ENCODE measurements at regions not wholly inside any gene's neighbourhood (a gene's known extent, or its start where the extent isn't known, plus 50 kb on each side); places are given as distances from the start of the nearest gene placed in this dataset.

- no peak overlapping the region for H3K4me3 ChIP-seq (ENCODE audit: low read length in 2 of 2)
- H3K4me1 ChIP-seq (ENCODE audit: control insufficient read depth in 2 of 2, insufficient read depth in 1 of 2, low read depth in 1 of 2, low read length in 2 of 2), result peaks cover 0 to 9% of the 10 kb centered on the region in 2 donors
- H3K14ac ChIP-seq (ENCODE audit: low read length), result no peak overlapping the region
- no peak for DNase-seq (ENCODE audit: low spot score)
- no peak overlapping the region for H3K4me2 ChIP-seq (ENCODE audit: insufficient read depth, low read length, poor library complexity, severe bottlenecking)
- H2AK5ac ChIP-seq (ENCODE audit: low read depth, low read length), result no peak overlapping the region
- H2BK15ac ChIP-seq (ENCODE audit: low read length), result no peak overlapping the region
- no peak overlapping the region for H3K18ac ChIP-seq (ENCODE audit: low read length)
- no peaks in the 10 kb centered on the region for H3K9me3 ChIP-seq (replicated peaks in 1 of 2; ENCODE audit: control insufficient read depth in 2 of 2, insufficient read depth in 1 of 2, low read depth in 1 of 2, low read length in 2 of 2)
- H3K36me3 ChIP-seq (replicated peaks in 1 of 2; ENCODE audit: control insufficient read depth in 2 of 2, insufficient read depth in 2 of 2, low read length in 2 of 2), result no peaks in the 10 kb centered on the region
- H3K4ac ChIP-seq (ENCODE audit: low read length), result no peak overlapping the region
- no peak overlapping the region for H3K27ac ChIP-seq (replicated peaks; ENCODE audit: low read length)
- H2BK120ac ChIP-seq (ENCODE audit: low read depth, low read length), result no peak overlapping the region
- no peak overlapping the region for H2AFZ ChIP-seq (ENCODE audit: low read length)
- no peak overlapping the region for H3K23ac ChIP-seq (ENCODE audit: low read depth, low read length, poor library complexity)
- H4K8ac ChIP-seq (ENCODE audit: low read depth, low read length), result no peak overlapping the region
- no peak overlapping the region for H3K9ac ChIP-seq (ENCODE audit: low read depth, low read length, poor library complexity)
- H2BK12ac ChIP-seq (ENCODE audit: low read length), result no peak overlapping the region
- H3K27me3 ChIP-seq (ENCODE audit: control insufficient read depth in 3 of 3, insufficient read depth in 3 of 3, low read depth in 1 of 3, low read length in 3 of 3), result no peaks in the 10 kb centered on the region
- no peak overlapping the region for H4K91ac ChIP-seq (ENCODE audit: low read depth, low read length, poor library complexity)
- no peak overlapping the region for H2BK5ac ChIP-seq (ENCODE audit: low read length)
- H3K79me1 ChIP-seq (ENCODE audit: low read depth, low read length), result no peaks in the 10 kb centered on the region
- WGBS, 2 donors (ENCODE audit: extremely low coverage in 2 of 2, insufficient read length in 2 of 2, insufficient replicate concordance in 1 of 2), result no CpG with 5 or more reads among the region's 3 CpGs
Measured at GRCh38 chr22:47994045-47994444, 1231.6 kb downstream of the TBC1D22A start.

DNA sequence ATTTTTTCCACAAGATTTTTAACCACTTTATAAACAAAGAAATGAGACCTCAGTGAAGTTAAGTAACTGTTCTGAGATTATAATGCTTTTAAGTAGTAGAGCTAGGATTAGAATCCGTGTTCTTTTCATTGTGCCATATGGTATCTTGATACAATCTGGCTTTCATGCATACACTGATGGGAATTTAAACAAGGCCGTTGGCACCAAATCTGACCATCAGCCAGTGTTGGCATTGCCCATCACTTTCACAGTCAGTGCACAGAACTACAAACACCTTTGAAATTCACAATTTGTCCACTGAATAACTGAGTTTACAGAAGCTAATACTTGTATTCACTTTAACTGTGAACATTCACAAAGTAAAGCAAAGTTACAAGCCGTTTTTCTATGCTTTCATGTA, 1228.0 kb downstream of the TBC1D22A start:
- no peak overlapping the region for H2AFZ ChIP-seq (ENCODE audit: low read length)
- H3K79me1 ChIP-seq (ENCODE audit: low read depth, low read length), result no peaks in the 10 kb centered on the region
- H2BK12ac ChIP-seq (ENCODE audit: low read length), result no peak overlapping the region
- no peak overlapping the region for H2BK5ac ChIP-seq (ENCODE audit: low read length)
- H2AK5ac ChIP-seq (ENCODE audit: low read depth, low read length), result no peak overlapping the region
- no CpG with 5 or more reads among the region's 3 CpGs for WGBS, 2 donors (ENCODE audit: extremely low coverage in 2 of 2, insufficient read length in 2 of 2, insufficient replicate concordance in 1 of 2)
- no peak overlapping the region for H3K4ac ChIP-seq (ENCODE audit: low read length)
- no peak overlapping the region for H3K9ac ChIP-seq (ENCODE audit: low read depth, low read length, poor library complexity)
- no peaks in the 10 kb centered on the region for H3K4me1 ChIP-seq (ENCODE audit: control insufficient read depth in 2 of 2, insufficient read depth in 1 of 2, low read depth in 1 of 2, low read length in 2 of 2)
- H3K4me3 ChIP-seq (ENCODE audit: low read length in 2 of 2), result no peak overlapping the region
- no peaks in the 10 kb centered on the region for H3K36me3 ChIP-seq (replicated peaks in 1 of 2; ENCODE audit: control insufficient read depth in 2 of 2, insufficient read depth in 2 of 2, low read length in 2 of 2)
- no peak overlapping the region for H2BK15ac ChIP-seq (ENCODE audit: low read length)
- H4K91ac ChIP-seq (ENCODE audit: low read depth, low read length, poor library complexity), result no peak overlapping the region
- no peak overlapping the region for H4K8ac ChIP-seq (ENCODE audit: low read depth, low read length)
- no peak for DNase-seq (ENCODE audit: low spot score)
- H3K9me3 ChIP-seq (replicated peaks in 1 of 2; ENCODE audit: control insufficient read depth in 2 of 2, insufficient read depth in 1 of 2, low read depth in 1 of 2, low read length in 2 of 2), result peaks cover 0 to 5% of the 10 kb centered on the region in 2 donors
- H3K4me2 ChIP-seq (ENCODE audit: insufficient read depth, low read length, poor library complexity, severe bottlenecking), result no peak overlapping the region
- no peak overlapping the region for H3K27ac ChIP-seq (replicated peaks; ENCODE audit: low read length)
- no peak overlapping the region for H3K14ac ChIP-seq (ENCODE audit: low read length)
- no peak overlapping the region for H3K23ac ChIP-seq (ENCODE audit: low read depth, low read length, poor library complexity)
- H3K27me3 ChIP-seq (ENCODE audit: control insufficient read depth in 3 of 3, insufficient read depth in 3 of 3, low read depth in 1 of 3, low read length in 3 of 3), result no peaks in the 10 kb centered on the region
- no peak overlapping the region for H3K18ac ChIP-seq (ENCODE audit: low read length)
- no peak overlapping the region for H2BK120ac ChIP-seq (ENCODE audit: low read depth, low read length)

GRCh38 chr22:47987885-47988515, 1225.5 kb downstream of the TBC1D22A start:
- no peaks in the 10 kb centered on the region for H3K36me3 ChIP-seq (replicated peaks in 1 of 2; ENCODE audit: control insufficient read depth in 2 of 2, insufficient read depth in 2 of 2, low read length in 2 of 2)
- H2BK120ac ChIP-seq (ENCODE audit: low read depth, low read length), result no peak overlapping the region
- no peak overlapping the region for H4K8ac ChIP-seq (ENCODE audit: low read depth, low read length)
- no peak overlapping the region for H2BK15ac ChIP-seq (ENCODE audit: low read length)
- H3K27ac ChIP-seq (replicated peaks; ENCODE audit: low read length), result no peak overlapping the region
- H3K23ac ChIP-seq (ENCODE audit: low read depth, low read length, poor library complexity), result no peak overlapping the region
- H3K9me3 ChIP-seq (replicated peaks in 1 of 2; ENCODE audit: control insufficient read depth in 2 of 2, insufficient read depth in 1 of 2, low read depth in 1 of 2, low read length in 2 of 2), result peaks cover 0 to 5% of the 10 kb centered on the region in 2 donors
- no peak overlapping the region for H2BK12ac ChIP-seq (ENCODE audit: low read length)
- H3K4me2 ChIP-seq (ENCODE audit: insufficient read depth, low read length, poor library complexity, severe bottlenecking), result no peak overlapping the region
- no peak overlapping the region for H3K14ac ChIP-seq (ENCODE audit: low read length)
- H3K27me3 ChIP-seq (ENCODE audit: control insufficient read depth in 3 of 3, insufficient read depth in 3 of 3, low read depth in 1 of 3, low read length in 3 of 3), result no peaks in the 10 kb centered on the region
- no peak overlapping the region for H3K18ac ChIP-seq (ENCODE audit: low read length)
- H3K4me3 ChIP-seq (ENCODE audit: low read length in 2 of 2), result no peak overlapping the region
- no CpG with 5 or more reads among the region's 2 CpGs for WGBS, 2 donors (ENCODE audit: extremely low coverage in 2 of 2, insufficient read length in 2 of 2, insufficient replicate concordance in 1 of 2)
- no peaks in the 10 kb centered on the region for H3K4me1 ChIP-seq (ENCODE audit: control insufficient read depth in 2 of 2, insufficient read depth in 1 of 2, low read depth in 1 of 2, low read length in 2 of 2)
- H2AK5ac ChIP-seq (ENCODE audit: low read depth, low read length), result no peak overlapping the region
- no peak overlapping the region for H3K9ac ChIP-seq (ENCODE audit: low read depth, low read length, poor library complexity)
- H4K91ac ChIP-seq (ENCODE audit: low read depth, low read length, poor library complexity), result no peak overlapping the region
- no peak overlapping the region for H2AFZ ChIP-seq (ENCODE audit: low read length)
- H2BK5ac ChIP-seq (ENCODE audit: low read length), result no peak overlapping the region
- no peak for DNase-seq (ENCODE audit: low spot score)
- no peak overlapping the region for H3K4ac ChIP-seq (ENCODE audit: low read length)
- no peaks in the 10 kb centered on the region for H3K79me1 ChIP-seq (ENCODE audit: low read depth, low read length)

GRCh38 chr22:47976219-47976618, 1213.8 kb downstream of the TBC1D22A start:
- no peaks in the 10 kb centered on the region for H3K27me3 ChIP-seq (ENCODE audit: control insufficient read depth in 3 of 3, insufficient read depth in 3 of 3, low read depth in 1 of 3, low read length in 3 of 3)
- no peak overlapping the region for H2BK15ac ChIP-seq (ENCODE audit: low read length)
- H2AK5ac ChIP-seq (ENCODE audit: low read depth, low read length), result no peak overlapping the region
- H2BK120ac ChIP-seq (ENCODE audit: low read depth, low read length), result no peak overlapping the region
- H3K14ac ChIP-seq (ENCODE audit: low read length), result no peak overlapping the region
- no peak overlapping the region for H3K4me3 ChIP-seq (ENCODE audit: low read length in 2 of 2)
- DNase-seq (ENCODE audit: low spot score), result no peak
- no peak overlapping the region for H2BK5ac ChIP-seq (ENCODE audit: low read length)
- peaks cover 0 to 8% of the 10 kb centered on the region in 2 donors for H3K9me3 ChIP-seq (replicated peaks in 1 of 2; ENCODE audit: control insufficient read depth in 2 of 2, insufficient read depth in 1 of 2, low read depth in 1 of 2, low read length in 2 of 2)
- no peak overlapping the region for H3K4me2 ChIP-seq (ENCODE audit: insufficient read depth, low read length, poor library complexity, severe bottlenecking)
- H3K27ac ChIP-seq (replicated peaks; ENCODE audit: low read length), result no peak overlapping the region
- H4K8ac ChIP-seq (ENCODE audit: low read depth, low read length), result no peak overlapping the region
- H2BK12ac ChIP-seq (ENCODE audit: low read length), result no peak overlapping the region
- H3K4me1 ChIP-seq (ENCODE audit: control insufficient read depth in 2 of 2, insufficient read depth in 1 of 2, low read depth in 1 of 2, low read length in 2 of 2), result no peaks in the 10 kb centered on the region
- no peak overlapping the region for H2AFZ ChIP-seq (ENCODE audit: low read length)
- no peak overlapping the region for H3K9ac ChIP-seq (ENCODE audit: low read depth, low read length, poor library complexity)
- no peak overlapping the region for H3K23ac ChIP-seq (ENCODE audit: low read depth, low read length, poor library complexity)
- WGBS, 2 donors (ENCODE audit: extremely low coverage in 2 of 2, insufficient read length in 2 of 2, insufficient replicate concordance in 1 of 2), result no CpG with 5 or more reads among the region's 3 CpGs
- H3K18ac ChIP-seq (ENCODE audit: low read length), result no peak overlapping the region
- H3K4ac ChIP-seq (ENCODE audit: low read length), result no peak overlapping the region
- H4K91ac ChIP-seq (ENCODE audit: low read depth, low read length, poor library complexity), result no peak overlapping the region
- no peaks in the 10 kb centered on the region for H3K79me1 ChIP-seq (ENCODE audit: low read depth, low read length)
- no peaks in the 10 kb centered on the region for H3K36me3 ChIP-seq (replicated peaks in 1 of 2; ENCODE audit: control insufficient read depth in 2 of 2, insufficient read depth in 2 of 2, low read length in 2 of 2)
